ENCODE measurements at regions not wholly inside any gene's neighbourhood (a gene's known extent, or its start where the extent isn't known, plus 50 kb on each side); places are given as distances from the start of the nearest gene placed in this dataset.

DNA sequence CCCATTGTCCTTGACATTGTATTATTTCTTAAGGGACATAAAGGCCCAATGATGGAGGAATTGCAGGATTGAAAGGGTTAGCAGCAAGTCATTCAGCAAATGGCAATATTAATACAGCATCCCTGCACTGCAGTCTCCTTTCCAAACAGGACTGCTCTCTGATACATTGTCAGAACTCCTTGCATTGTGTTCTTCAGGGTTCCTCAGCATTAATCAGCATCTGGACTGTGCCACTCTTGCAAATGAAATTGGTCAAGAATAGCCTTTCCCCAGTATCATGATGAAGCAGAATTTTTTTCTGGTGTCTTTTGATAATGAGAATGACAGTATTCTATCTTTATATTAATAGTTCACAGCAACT lies 272.6 kb upstream of the HAND2 start:
- TF ChIP-seq POLR2A (IDR thresholded peaks at IDR 0.05) = no peak
- TF ChIP-seq, protein P1, sequence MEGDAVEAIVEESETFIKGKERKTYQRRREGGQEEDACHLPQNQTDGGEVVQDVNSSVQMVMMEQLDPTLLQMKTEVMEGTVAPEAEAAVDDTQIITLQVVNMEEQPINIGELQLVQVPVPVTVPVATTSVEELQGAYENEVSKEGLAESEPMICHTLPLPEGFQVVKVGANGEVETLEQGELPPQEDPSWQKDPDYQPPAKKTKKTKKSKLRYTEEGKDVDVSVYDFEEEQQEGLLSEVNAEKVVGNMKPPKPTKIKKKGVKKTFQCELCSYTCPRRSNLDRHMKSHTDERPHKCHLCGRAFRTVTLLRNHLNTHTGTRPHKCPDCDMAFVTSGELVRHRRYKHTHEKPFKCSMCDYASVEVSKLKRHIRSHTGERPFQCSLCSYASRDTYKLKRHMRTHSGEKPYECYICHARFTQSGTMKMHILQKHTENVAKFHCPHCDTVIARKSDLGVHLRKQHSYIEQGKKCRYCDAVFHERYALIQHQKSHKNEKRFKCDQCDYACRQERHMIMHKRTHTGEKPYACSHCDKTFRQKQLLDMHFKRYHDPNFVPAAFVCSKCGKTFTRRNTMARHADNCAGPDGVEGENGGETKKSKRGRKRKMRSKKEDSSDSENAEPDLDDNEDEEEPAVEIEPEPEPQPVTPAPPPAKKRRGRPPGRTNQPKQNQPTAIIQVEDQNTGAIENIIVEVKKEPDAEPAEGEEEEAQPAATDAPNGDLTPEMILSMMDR (IDR thresholded peaks at IDR 0.05) = no peak

All from body of pancreas (tissue), 4 donors.